ENCODE measurements at regions not wholly inside any gene's neighbourhood (a gene's known extent, or its start where the extent isn't known, plus 50 kb on each side); places are given as distances from the start of the nearest gene placed in this dataset.
"Not testable (repeated sequence)": the region's sequence is repeated elsewhere in the genome, so short reads cannot be mapped to it uniquely, and the experiment has no call there.

- TF ChIP-seq CTCF (IDR thresholded peaks at IDR 0.05; ENCODE audit: poor library complexity, severe bottlenecking), result no peak
- H3K9me3 ChIP-seq (ENCODE audit: severe bottlenecking), result no peaks in the 10 kb centered on the region
- no peak for ATAC-seq (ENCODE audit: low read depth)
- no peaks in the 10 kb centered on the region for H3K27me3 ChIP-seq (ENCODE audit: insufficient read depth, poor library complexity, severe bottlenecking)
- no peak overlapping the region for H3K27ac ChIP-seq (ENCODE audit: poor library complexity, severe bottlenecking)
- DNase-seq (ENCODE audit: low spot score), result no peak
- no peaks in the 10 kb centered on the region for H3K4me1 ChIP-seq (ENCODE audit: insufficient read depth, poor library complexity, severe bottlenecking)
- H3K4me3 ChIP-seq (ENCODE audit: severe bottlenecking), result no peak overlapping the region
- H3K36me3 ChIP-seq (ENCODE audit: low read depth), result no peaks in the 10 kb centered on the region
These were observed 269.9 kb upstream of the SYNCRIP start for GRCh38 chr6:85912582-85912981.

GRCh38 chr6:85911067-85911466 lies 268.4 kb upstream of the SYNCRIP start:
- no peak overlapping the region for H3K4me3 ChIP-seq (ENCODE audit: severe bottlenecking)
- no peak for TF ChIP-seq CTCF (IDR thresholded peaks at IDR 0.05; ENCODE audit: poor library complexity, severe bottlenecking)
- H3K27ac ChIP-seq (ENCODE audit: poor library complexity, severe bottlenecking), result no peak overlapping the region
- DNase-seq (ENCODE audit: low spot score), result no peak
- H3K4me1 ChIP-seq (ENCODE audit: insufficient read depth, poor library complexity, severe bottlenecking), result no peaks in the 10 kb centered on the region
- H3K36me3 ChIP-seq (ENCODE audit: low read depth), result no peaks in the 10 kb centered on the region
- H3K27me3 ChIP-seq (ENCODE audit: insufficient read depth, poor library complexity, severe bottlenecking), result no peaks in the 10 kb centered on the region
- H3K9me3 ChIP-seq (ENCODE audit: severe bottlenecking), result no peaks in the 10 kb centered on the region
- ATAC-seq (ENCODE audit: low read depth), result no peak

- ATAC-seq (ENCODE audit: low read depth); H3K9me3 ChIP-seq (ENCODE audit: severe bottlenecking); H3K27ac ChIP-seq (ENCODE audit: poor library complexity, severe bottlenecking); H3K36me3 ChIP-seq (ENCODE audit: low read depth); DNase-seq (ENCODE audit: low spot score); H3K4me3 ChIP-seq (ENCODE audit: severe bottlenecking); H3K4me1 ChIP-seq (ENCODE audit: insufficient read depth, poor library complexity, severe bottlenecking); H3K27me3 ChIP-seq (ENCODE audit: insufficient read depth, poor library complexity, severe bottlenecking): not testable (repeated sequence)
These were observed 265.4 kb upstream of the SYNCRIP start for GRCh38 chr6:85908120-85908519.

- no peak overlapping the region for H3K27ac ChIP-seq (ENCODE audit: poor library complexity, severe bottlenecking)
- ATAC-seq (ENCODE audit: low read depth) (no peak), DNase-seq (ENCODE audit: low spot score) (no peak)
- H3K36me3 ChIP-seq (ENCODE audit: low read depth), result no peaks in the 10 kb centered on the region
- no peaks in the 10 kb centered on the region for H3K9me3 ChIP-seq (ENCODE audit: severe bottlenecking)
- H3K4me1 ChIP-seq (ENCODE audit: insufficient read depth, poor library complexity, severe bottlenecking), result no peaks in the 10 kb centered on the region
- TF ChIP-seq CTCF (IDR thresholded peaks at IDR 0.05; ENCODE audit: poor library complexity, severe bottlenecking), result no peak
- no peak overlapping the region for H3K4me3 ChIP-seq (ENCODE audit: severe bottlenecking)
- H3K27me3 ChIP-seq (ENCODE audit: insufficient read depth, poor library complexity, severe bottlenecking), result no peaks in the 10 kb centered on the region
These were observed 249.7 kb upstream of the SYNCRIP start for GRCh38 chr6:85892346-85892745.

- no peak overlapping the region for H3K4me3 ChIP-seq (ENCODE audit: severe bottlenecking)
- DNase-seq (ENCODE audit: low spot score) (no peak), ATAC-seq (ENCODE audit: low read depth) (0 out of 3 replicates have a peak, but pooled peaks have one; percentile 21)
- H3K27me3 ChIP-seq (ENCODE audit: insufficient read depth, poor library complexity, severe bottlenecking), result peaks cover 2% of the 10 kb centered on the region
- TF ChIP-seq CTCF (IDR thresholded peaks at IDR 0.05; ENCODE audit: poor library complexity, severe bottlenecking), result no peak
- no peaks in the 10 kb centered on the region for H3K4me1 ChIP-seq (ENCODE audit: insufficient read depth, poor library complexity, severe bottlenecking)
- no peak overlapping the region for H3K27ac ChIP-seq (ENCODE audit: poor library complexity, severe bottlenecking)
- no peaks in the 10 kb centered on the region for H3K9me3 ChIP-seq (ENCODE audit: severe bottlenecking)
- no peaks in the 10 kb centered on the region for H3K36me3 ChIP-seq (ENCODE audit: low read depth)
These were observed 244.8 kb upstream of the SYNCRIP start for GRCh38 chr6:85887461-85887860.

Data from RWPE2 (cell line).